Panc1 (cell line): ENCODE measurements at regions not wholly inside any gene's neighbourhood (a gene's known extent, or its start where the extent isn't known, plus 50 kb on each side); places are given as distances from the start of the nearest gene placed in this dataset.

Experiments used
- CTCF ChIP-seq: fragments of 450-650 bp; IDR thresholded peaks from 2 replicates; pipeline ENCODE4 v1.5.1; 2017; ENCODE audit warnings: mild to moderate bottlenecking
- POLR2AphosphoS5 ChIP-seq: IDR thresholded peaks from 2 replicates; pipeline ENCODE4 v1.6.1; 2012; ENCODE audit warnings: mild to moderate bottlenecking, low read depth, low read length, moderate library complexity

GRCh38 chr18:22625406-22625805, 207.7 kb upstream of the CTAGE1 start:
- TF ChIP-seq CTCF, result no peak
- TF ChIP-seq POLR2AphosphoS5, result no peak
